H9 (cell line): ENCODE measurements at regions not wholly inside any gene's neighbourhood (a gene's known extent, or its start where the extent isn't known, plus 50 kb on each side); places are given as distances from the start of the nearest gene placed in this dataset.

Source experiments
- DNase-seq: peaks from one replicate; pipeline ENCODE4 v3.0.0-alpha.2; 2017
- H2AFZ ChIP-seq: one replicate; pipeline ENCODE4 v1.6.1; 2013; ENCODE audit warnings: mild to moderate bottlenecking, low read length, control low read depth, moderate library complexity
- H2AK5ac ChIP-seq: 2 replicates; pipeline ENCODE4 v1.6.1; 2013; ENCODE audit warnings: low read length, control low read depth, mixed read lengths; ENCODE audit not compliant: insufficient read length
- H2BK120ac ChIP-seq: one replicate; pipeline ENCODE4 v1.6.1; 2013; ENCODE audit warnings: low read depth, mild to moderate bottlenecking, low read length, control low read depth, inconsistent platforms; ENCODE audit not compliant: poor library complexity, severe bottlenecking
- H2BK12ac ChIP-seq: 2 replicates; pipeline ENCODE4 v1.6.1; 2013; ENCODE audit warnings: low read length, control low read depth, mixed read lengths, low read depth; ENCODE audit not compliant: insufficient read length
- H2BK15ac ChIP-seq: 2 replicates; pipeline ENCODE4 v1.6.1; 2013; ENCODE audit warnings: low read depth, low read length, control low read depth
- H2BK20ac ChIP-seq: one replicate; pipeline ENCODE4 v1.6.1; 2013; ENCODE audit warnings: low read depth, mild to moderate bottlenecking, low read length, control low read depth, inconsistent platforms; ENCODE audit not compliant: poor library complexity, severe bottlenecking
- H2BK5ac ChIP-seq: 2 replicates; pipeline ENCODE4 v1.6.1; 2013; ENCODE audit warnings: low read length, control low read depth, mixed read lengths; ENCODE audit not compliant: insufficient read length
- H3K14ac ChIP-seq: 2 replicates; pipeline ENCODE4 v1.6.1; 2013; ENCODE audit warnings: low read length, control low read depth; ENCODE audit not compliant: insufficient read depth
- H3K18ac ChIP-seq: 2 replicates; pipeline ENCODE4 v1.6.1; 2013; ENCODE audit warnings: low read depth, mild to moderate bottlenecking, mixed read lengths, low read length, control low read depth; ENCODE audit not compliant: insufficient read length
- H3K23ac ChIP-seq: 2 replicates; pipeline ENCODE4 v1.6.1; 2013; ENCODE audit warnings: low read length, control low read depth, mixed read lengths, low read depth; ENCODE audit not compliant: insufficient read length
- H3K23me2 ChIP-seq: 2 replicates; pipeline ENCODE4 v1.6.1; 2013; ENCODE audit warnings: low read depth, mild to moderate bottlenecking, mixed read lengths, low read length, control low read depth; ENCODE audit not compliant: insufficient read length, poor library complexity, severe bottlenecking
- H3K27ac ChIP-seq: 2 replicates; pipeline ENCODE4 v1.5.1; 2013; ENCODE audit warnings: low read length, control low read depth, mixed read lengths, low read depth; ENCODE audit not compliant: insufficient read length
- H3K27me3 ChIP-seq: 2 replicates; pipeline ENCODE4 v1.6.1; 2013; ENCODE audit warnings: low read length, control low read depth, inconsistent platforms; ENCODE audit not compliant: insufficient read depth
- H3K4ac ChIP-seq: 2 replicates; pipeline ENCODE4 v1.6.1; 2013; ENCODE audit warnings: low read depth, mild to moderate bottlenecking, control low read depth, inconsistent platforms, low read length, moderate library complexity
- H3K4me1 ChIP-seq: 2 replicates; pipeline ENCODE4 v1.6.1; 2013; ENCODE audit warnings: low read length, control low read depth, inconsistent platforms; ENCODE audit not compliant: insufficient read depth
- H3K4me2 ChIP-seq: 2 replicates; pipeline ENCODE4 v1.6.1; 2013; ENCODE audit warnings: low read length, control low read depth, mixed read lengths; ENCODE audit not compliant: insufficient read length, insufficient read depth
- H3K56ac ChIP-seq: 2 replicates; pipeline ENCODE4 v1.6.1; 2013; ENCODE audit warnings: low read depth, mild to moderate bottlenecking, mixed read lengths, low read length, control low read depth; ENCODE audit not compliant: insufficient read length
- H3K79me1 ChIP-seq: 2 replicates; pipeline ENCODE4 v1.6.1; 2013; ENCODE audit warnings: low read depth, mild to moderate bottlenecking, moderate library complexity, low read length, control low read depth, inconsistent platforms; ENCODE audit not compliant: insufficient read depth, poor library complexity, severe bottlenecking
- H3K79me2 ChIP-seq: 2 replicates; pipeline ENCODE4 v1.6.1; 2013; ENCODE audit warnings: low read length, control low read depth, inconsistent platforms; ENCODE audit not compliant: insufficient read depth
- H3K9ac ChIP-seq: 2 replicates; pipeline ENCODE4 v1.6.1; 2013; ENCODE audit warnings: low read length, control low read depth, mixed read lengths; ENCODE audit not compliant: insufficient read length; ENCODE audit errors: extremely low read depth
- H3K9me3 ChIP-seq: one replicate; pipeline ENCODE4 v1.6.1; 2013; ENCODE audit warnings: low read depth, low read length, inconsistent platforms; ENCODE audit not compliant: control insufficient read depth
- H3T11ph ChIP-seq: one replicate; pipeline ENCODE4 v1.6.1; 2013; ENCODE audit warnings: mild to moderate bottlenecking, low read length, control low read depth, inconsistent platforms
- H4K20me1 ChIP-seq: one replicate; pipeline ENCODE4 v1.6.1; 2013; ENCODE audit not compliant: control insufficient read depth, insufficient read length, insufficient read depth
- H4K5ac ChIP-seq: 2 replicates; pipeline ENCODE4 v1.6.1; 2013; ENCODE audit warnings: low read depth, mild to moderate bottlenecking, mixed read lengths, low read length, control low read depth; ENCODE audit not compliant: insufficient read length
- H4K8ac ChIP-seq: replicated peaks from 2 replicates; pipeline ENCODE4 v1.6.1; 2013; ENCODE audit warnings: low read length, control low read depth, mixed read lengths, low read depth; ENCODE audit not compliant: insufficient read length
- H4K91ac ChIP-seq: 2 replicates; pipeline ENCODE4 v1.6.1; 2013; ENCODE audit warnings: low read depth, mild to moderate bottlenecking, moderate library complexity, mixed read lengths, low read length, control low read depth; ENCODE audit not compliant: insufficient read length
- H3K27ac Mint-ChIP-seq, 3 experiments: 2 replicates in 2 of 3; 3 replicates in 1 of 3; pipeline ENCODE4 v1.8.0; 2020 to 2021; ENCODE audit warnings: mixed read lengths in 3 of 3, mild to moderate bottlenecking in 1 of 3, moderate library complexity in 1 of 3
- H3K27me3 Mint-ChIP-seq: 2 replicates; pipeline ENCODE4 v1.8.0; 2021; ENCODE audit warnings: low read depth, mild to moderate bottlenecking, moderate library complexity, mixed read lengths
- H3K36me3 Mint-ChIP-seq, 3 experiments: 2 replicates in 2 of 3; 3 replicates in 1 of 3; pipeline ENCODE4 v1.8.0; 2020 to 2021; ENCODE audit warnings: low read depth in 3 of 3, mixed read lengths in 3 of 3; ENCODE audit not compliant: insufficient read depth in 1 of 3
- H3K4me1 Mint-ChIP-seq, 2 experiments: 2 replicates each; pipeline ENCODE4 v1.8.0; 2020; ENCODE audit warnings: mixed read lengths in 2 of 2
- H3K4me3 Mint-ChIP-seq, 2 experiments: 2 replicates in 1 of 2; 3 replicates in 1 of 2; pipeline ENCODE4 v1.8.0; 2020 to 2021; ENCODE audit warnings: mild to moderate bottlenecking in 2 of 2, mixed read lengths in 2 of 2, moderate library complexity in 1 of 2
- H3K9me3 Mint-ChIP-seq, 2 experiments: 2 replicates in 1 of 2; 3 replicates in 1 of 2; pipeline ENCODE4 v1.8.0; 2020; ENCODE audit warnings: mild to moderate bottlenecking in 2 of 2, mixed read lengths in 2 of 2, moderate library complexity in 1 of 2
- CTCF ChIP-seq: fragments of 200-600 bp; sonication (generic); conservative IDR thresholded peaks from 3 replicates; pipeline ENCODE4 v1.8.0; 2021; ENCODE audit warnings: antibody characterized with exemption, mild to moderate bottlenecking
- WGBS: extraction: QIAGEN DNeasy Blood & Tissue Kit; methylation state at CpG from one replicate; pipeline ENCODE4 v1.1.7; 2013; ENCODE audit warnings: missing lambda C conversion rate, low lambda C conversion rate, mixed read lengths; ENCODE audit not compliant: insufficient read length; ENCODE audit errors: extremely low coverage; 5-methylcytosine and 5-hydroxymethylcytosine counted together

- H4K8ac ChIP-seq: no peak overlapping the region
- peaks cover 11% of the 10 kb centered on the region; the same call in 1 of the 2 replicates for H3K4me1 ChIP-seq
- H3K4me2 ChIP-seq: no peak overlapping the region
- no peak overlapping the region for H3K4ac ChIP-seq
- no peak for TF ChIP-seq CTCF
- no peak overlapping the region for H4K91ac ChIP-seq
- peaks cover 5 to 15% (median 7%) of the 10 kb centered on the region in 3 experiments; a peak in 5 of 7 replicates for H3K36me3 Mint-ChIP-seq
- H3K9me3 ChIP-seq: no peaks in the 10 kb centered on the region
- no peak overlapping the region for H3K14ac ChIP-seq
- H4K20me1 ChIP-seq: no peaks in the 10 kb centered on the region
- no peak overlapping the region for H2BK5ac ChIP-seq
- no peak overlapping the region for H2AK5ac ChIP-seq
- H3K27ac Mint-ChIP-seq: no peak overlapping the region
- no peak overlapping the region for H3K18ac ChIP-seq
- no peak overlapping the region for H3K9ac ChIP-seq
- peaks cover 25 to 31% of the 10 kb centered on the region in 2 experiments for H3K4me1 Mint-ChIP-seq
- no peak overlapping the region for H3K4me3 Mint-ChIP-seq
- H3K79me1 ChIP-seq: peaks cover 13% of the 10 kb centered on the region
- H2BK15ac ChIP-seq: no peak overlapping the region
- no peak overlapping the region for H2BK20ac ChIP-seq
- H2BK12ac ChIP-seq: no peak overlapping the region
- H3K9me3 Mint-ChIP-seq: no peaks in the 10 kb centered on the region
- no peak overlapping the region for H3K23ac ChIP-seq
- H3K27me3 Mint-ChIP-seq: no peaks in the 10 kb centered on the region
- H3K27me3 ChIP-seq: no peaks in the 10 kb centered on the region
- H2BK120ac ChIP-seq: no peak overlapping the region
- H3K27ac ChIP-seq: no peak overlapping the region
- no peak overlapping the region for H3K56ac ChIP-seq
- H3K79me2 ChIP-seq: peaks cover 1% of the 10 kb centered on the region; the same call in 1 of the 2 replicates
- no peak overlapping the region for H4K5ac ChIP-seq
- no peaks in the 10 kb centered on the region for H3K23me2 ChIP-seq
- no peak overlapping the region for H3T11ph ChIP-seq
- WGBS: no CpG with 5 or more reads among the region's 7 CpGs
- H2AFZ ChIP-seq: no peak overlapping the region
- no peak for DNase-seq
Measured at GRCh38 chr14:89551955-89552354, 134.9 kb upstream of the FOXN3 start.
